ENCODE measurements at regions not wholly inside any gene's neighbourhood (a gene's known extent, or its start where the extent isn't known, plus 50 kb on each side); places are given as distances from the start of the nearest gene placed in this dataset.

DNA sequence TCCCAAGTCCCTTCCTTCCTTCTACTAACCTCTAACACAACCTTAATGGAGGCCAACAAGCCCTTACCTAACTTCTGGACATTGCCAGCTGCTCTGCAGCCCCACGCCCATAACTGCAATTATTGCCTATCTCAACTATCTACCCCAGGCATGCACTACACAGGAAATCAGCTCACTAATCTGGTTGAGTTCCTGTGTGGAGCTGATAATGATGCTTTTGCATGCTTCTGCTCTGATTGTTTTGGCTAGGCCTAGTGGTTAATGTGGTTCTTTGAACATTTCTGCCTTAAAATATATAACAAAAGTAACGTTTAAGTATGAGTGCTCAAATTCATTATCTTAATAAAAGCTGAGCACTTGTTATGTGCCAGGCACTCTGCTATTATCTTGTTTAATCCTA lies 463.9 kb downstream of the MFSD1 start:
- H3K27me3 ChIP-seq (ENCODE audit: control insufficient read depth in 1 of 2, insufficient read depth in 2 of 2, low read length in 2 of 2), result no peaks in the 10 kb centered on the region
- H3K27ac ChIP-seq (ENCODE audit: low read depth, low read length), result no peak overlapping the region
- H3K9me3 ChIP-seq (ENCODE audit: control insufficient read depth in 1 of 2, low read length in 2 of 2), result no peaks in the 10 kb centered on the region
- no peaks in the 10 kb centered on the region for H3K36me3 ChIP-seq (ENCODE audit: control insufficient read depth in 1 of 2, insufficient read depth in 2 of 2, low read length in 2 of 2)
- H3K9ac ChIP-seq (ENCODE audit: low read depth in 1 of 2, low read length in 2 of 2), result no peak overlapping the region
- no peaks in the 10 kb centered on the region for H3K4me1 ChIP-seq (ENCODE audit: control insufficient read depth in 1 of 2, insufficient read depth in 2 of 2, low read length in 2 of 2)
- H3K4me3 ChIP-seq (ENCODE audit: low read depth in 1 of 2, low read length in 2 of 2), result no peak overlapping the region

DNA sequence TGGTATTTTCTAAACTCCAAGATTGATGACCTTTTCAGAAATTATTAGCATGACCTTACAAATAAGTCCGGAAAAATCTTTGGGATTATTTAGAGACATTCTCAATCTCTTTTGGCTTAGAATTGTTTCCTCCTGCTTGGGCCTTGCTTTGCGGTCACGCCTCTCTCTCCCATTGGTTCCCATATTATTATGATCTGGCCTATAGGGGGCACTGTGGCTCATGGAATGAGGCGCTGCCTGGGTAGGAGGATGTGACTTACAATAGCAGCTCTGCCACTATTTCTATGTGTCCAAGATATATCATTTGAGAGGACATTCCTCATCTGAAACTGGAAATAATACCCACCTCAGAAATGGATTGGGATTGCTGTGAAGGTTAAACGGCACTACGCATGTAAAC lies 464.9 kb downstream of the MFSD1 start:
- H3K36me3 ChIP-seq (ENCODE audit: control insufficient read depth in 1 of 2, insufficient read depth in 2 of 2, low read length in 2 of 2), result no peaks in the 10 kb centered on the region
- H3K9me3 ChIP-seq (ENCODE audit: control insufficient read depth in 1 of 2, low read length in 2 of 2), result no peaks in the 10 kb centered on the region
- H3K9ac ChIP-seq (ENCODE audit: low read depth in 1 of 2, low read length in 2 of 2), result no peak overlapping the region
- H3K4me3 ChIP-seq (ENCODE audit: low read depth in 1 of 2, low read length in 2 of 2), result no peak overlapping the region
- H3K4me1 ChIP-seq (ENCODE audit: control insufficient read depth in 1 of 2, insufficient read depth in 2 of 2, low read length in 2 of 2), result no peaks in the 10 kb centered on the region
- H3K27ac ChIP-seq (ENCODE audit: low read depth, low read length), result no peak overlapping the region
- no peaks in the 10 kb centered on the region for H3K27me3 ChIP-seq (ENCODE audit: control insufficient read depth in 1 of 2, insufficient read depth in 2 of 2, low read length in 2 of 2)

DNA sequence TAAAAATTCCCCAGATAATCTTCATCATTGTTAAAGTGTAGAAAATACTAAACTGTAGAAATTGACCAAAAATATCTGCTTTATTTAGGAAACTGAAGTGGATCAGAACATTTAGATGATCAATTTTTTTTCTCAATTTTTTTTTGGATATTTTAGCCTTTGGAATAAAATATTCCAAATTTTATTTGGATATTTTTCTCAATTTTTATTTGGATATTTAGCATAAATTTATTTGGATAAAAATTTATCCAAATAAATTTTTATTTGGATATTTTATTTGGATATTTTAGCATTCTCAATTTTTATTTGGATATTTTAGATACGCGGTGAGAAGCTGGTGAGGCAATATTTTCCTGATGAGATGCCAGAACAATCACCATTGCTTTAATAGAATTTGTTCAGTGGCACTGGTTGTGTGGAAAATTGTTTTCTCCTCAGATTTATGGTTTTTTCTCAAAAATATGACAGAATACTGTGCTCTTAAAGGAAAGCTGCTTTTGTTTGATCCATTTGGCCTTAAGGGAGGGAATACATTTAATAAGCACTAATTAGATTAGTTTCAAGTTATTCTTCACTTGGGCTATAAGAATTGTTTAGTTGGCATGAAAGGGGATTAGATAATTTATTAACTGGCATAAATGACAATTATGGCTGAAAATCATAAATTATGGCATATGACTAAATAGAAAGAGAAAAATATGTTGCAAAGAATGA lies 470.1 kb downstream of the MFSD1 start:
- H3K9ac ChIP-seq (ENCODE audit: low read depth in 1 of 2, low read length in 2 of 2), result no peak overlapping the region
- no peaks in the 10 kb centered on the region for H3K27me3 ChIP-seq (ENCODE audit: control insufficient read depth in 1 of 2, insufficient read depth in 2 of 2, low read length in 2 of 2)
- H3K27ac ChIP-seq (ENCODE audit: low read depth, low read length), result no peak overlapping the region
- H3K4me1 ChIP-seq (ENCODE audit: control insufficient read depth in 1 of 2, insufficient read depth in 2 of 2, low read length in 2 of 2), result no peaks in the 10 kb centered on the region
- no peaks in the 10 kb centered on the region for H3K36me3 ChIP-seq (ENCODE audit: control insufficient read depth in 1 of 2, insufficient read depth in 2 of 2, low read length in 2 of 2)
- H3K4me3 ChIP-seq (ENCODE audit: low read depth in 1 of 2, low read length in 2 of 2), result no peak overlapping the region
- H3K9me3 ChIP-seq (ENCODE audit: control insufficient read depth in 1 of 2, low read length in 2 of 2), result no peaks in the 10 kb centered on the region

DNA sequence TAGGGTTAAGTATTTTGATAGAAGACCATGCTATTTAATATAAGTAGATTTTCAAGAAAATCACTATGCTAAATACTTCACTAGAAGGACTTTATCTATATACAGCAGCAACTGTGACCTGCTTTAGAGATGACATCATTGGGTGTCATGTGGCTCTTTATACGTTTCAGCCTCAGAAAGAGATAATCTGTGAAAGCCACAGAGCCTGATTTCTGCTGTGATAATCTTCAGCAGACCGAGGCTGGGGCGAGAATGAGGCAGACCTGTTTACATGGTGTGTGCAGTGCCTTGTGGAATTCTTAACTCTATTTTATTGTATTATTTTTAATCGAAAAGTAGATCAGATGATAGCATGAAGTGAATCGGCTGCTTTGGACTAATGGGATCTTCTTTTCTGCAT lies 471.2 kb downstream of the MFSD1 start:
- Histone ChIP-seq H3K27me3 (ENCODE audit: control insufficient read depth in 1 of 2, insufficient read depth in 2 of 2, low read length in 2 of 2) (no peaks in the 10 kb centered on the region), H3K27ac (ENCODE audit: low read depth, low read length) (no peak overlapping the region), H3K4me3 (ENCODE audit: low read depth in 1 of 2, low read length in 2 of 2) (no peak overlapping the region)

DNA sequence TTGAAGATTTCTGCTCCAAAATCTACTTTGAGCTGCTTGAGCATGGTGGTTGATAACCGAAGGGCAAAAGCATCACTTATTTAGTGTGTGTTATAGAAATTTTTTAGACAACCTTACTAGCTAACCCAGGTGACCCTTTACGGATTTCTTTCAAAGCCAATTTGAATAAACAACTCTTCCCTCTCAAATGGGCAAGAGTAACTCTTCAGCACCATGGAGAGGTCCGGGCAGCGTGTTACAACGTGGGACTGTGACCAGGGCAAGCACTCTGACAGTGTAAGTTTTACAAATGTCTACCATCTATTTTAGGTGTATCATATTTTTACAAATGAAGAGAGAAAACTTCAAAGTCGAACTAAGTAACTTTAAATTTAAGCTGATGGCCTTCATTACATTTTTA lies 471.8 kb downstream of the MFSD1 start:
- H3K4me1 ChIP-seq (ENCODE audit: control insufficient read depth in 1 of 2, insufficient read depth in 2 of 2, low read length in 2 of 2), result no peaks in the 10 kb centered on the region
- no peak overlapping the region for H3K27ac ChIP-seq (ENCODE audit: low read depth, low read length)
- H3K9me3 ChIP-seq (ENCODE audit: control insufficient read depth in 1 of 2, low read length in 2 of 2), result no peaks in the 10 kb centered on the region
- no peak overlapping the region for H3K9ac ChIP-seq (ENCODE audit: low read depth in 1 of 2, low read length in 2 of 2)
- no peaks in the 10 kb centered on the region for H3K27me3 ChIP-seq (ENCODE audit: control insufficient read depth in 1 of 2, insufficient read depth in 2 of 2, low read length in 2 of 2)
- no peak overlapping the region for H3K4me3 ChIP-seq (ENCODE audit: low read depth in 1 of 2, low read length in 2 of 2)
- no peaks in the 10 kb centered on the region for H3K36me3 ChIP-seq (ENCODE audit: control insufficient read depth in 1 of 2, insufficient read depth in 2 of 2, low read length in 2 of 2)

More for the DNA sequence above, 471.2 kb downstream of the MFSD1 start:
- Histone ChIP-seq H3K4me1 (ENCODE audit: control insufficient read depth in 1 of 2, insufficient read depth in 2 of 2, low read length in 2 of 2) (no peaks in the 10 kb centered on the region), H3K36me3 (ENCODE audit: control insufficient read depth in 1 of 2, insufficient read depth in 2 of 2, low read length in 2 of 2) (no peaks in the 10 kb centered on the region), H3K9ac (ENCODE audit: low read depth in 1 of 2, low read length in 2 of 2) (no peak overlapping the region), H3K9me3 (ENCODE audit: control insufficient read depth in 1 of 2, low read length in 2 of 2) (no peaks in the 10 kb centered on the region)

DNA sequence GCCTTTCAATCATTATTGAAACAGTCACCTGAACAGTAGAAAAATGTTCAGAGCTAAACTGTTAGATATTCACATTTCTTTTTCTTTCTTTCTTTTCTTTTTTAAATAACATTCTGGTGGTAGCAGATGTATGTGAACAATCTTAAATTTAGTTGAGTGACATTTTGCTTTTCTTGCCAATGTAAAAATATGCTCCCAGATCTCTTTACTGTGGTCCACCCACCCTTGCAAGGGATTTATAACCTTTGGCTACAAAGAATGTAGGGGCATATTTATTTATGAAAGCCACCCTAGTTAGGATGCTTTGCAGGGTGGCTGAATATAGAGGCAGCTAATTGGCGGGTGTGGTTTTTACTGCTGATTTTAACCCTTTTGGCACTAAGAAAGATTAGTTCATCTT lies 473.9 kb downstream of the MFSD1 start:
- no peak overlapping the region for H3K9ac ChIP-seq (ENCODE audit: low read depth in 1 of 2, low read length in 2 of 2)
- H3K4me1 ChIP-seq (ENCODE audit: control insufficient read depth in 1 of 2, insufficient read depth in 2 of 2, low read length in 2 of 2), result no peaks in the 10 kb centered on the region
- H3K27ac ChIP-seq (ENCODE audit: low read depth, low read length), result no peak overlapping the region
- no peaks in the 10 kb centered on the region for H3K9me3 ChIP-seq (ENCODE audit: control insufficient read depth in 1 of 2, low read length in 2 of 2)
- no peaks in the 10 kb centered on the region for H3K36me3 ChIP-seq (ENCODE audit: control insufficient read depth in 1 of 2, insufficient read depth in 2 of 2, low read length in 2 of 2)
- H3K27me3 ChIP-seq (ENCODE audit: control insufficient read depth in 1 of 2, insufficient read depth in 2 of 2, low read length in 2 of 2), result no peaks in the 10 kb centered on the region
- H3K4me3 ChIP-seq (ENCODE audit: low read depth in 1 of 2, low read length in 2 of 2), result no peak overlapping the region

DNA sequence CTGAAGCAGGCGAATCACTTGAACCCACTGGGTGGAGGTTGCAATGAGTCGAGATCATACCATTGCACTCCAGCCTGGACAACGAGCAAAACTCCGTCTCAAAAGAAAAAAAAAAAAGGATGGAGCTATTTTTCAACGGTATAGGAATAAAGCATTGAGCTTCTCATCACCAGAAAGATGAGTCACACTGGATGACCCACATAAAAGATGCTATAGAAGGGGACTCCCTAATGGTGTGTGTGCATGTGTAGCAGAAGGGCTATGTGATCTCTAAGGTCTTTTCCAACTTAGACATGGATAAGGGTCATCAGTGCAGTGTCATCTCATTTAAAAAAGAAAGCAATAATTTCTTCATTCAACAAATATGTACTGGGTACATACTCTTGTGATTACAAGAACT lies 476.0 kb downstream of the MFSD1 start:
- Histone ChIP-seq H3K36me3 (ENCODE audit: control insufficient read depth in 1 of 2, insufficient read depth in 2 of 2, low read length in 2 of 2) (no peaks in the 10 kb centered on the region), H3K27ac (ENCODE audit: low read depth, low read length) (no peak overlapping the region), H3K9me3 (ENCODE audit: control insufficient read depth in 1 of 2, low read length in 2 of 2) (no peaks in the 10 kb centered on the region), H3K4me1 (ENCODE audit: control insufficient read depth in 1 of 2, insufficient read depth in 2 of 2, low read length in 2 of 2) (no peaks in the 10 kb centered on the region), H3K4me3 (ENCODE audit: low read depth in 1 of 2, low read length in 2 of 2) (no peak overlapping the region), H3K9ac (ENCODE audit: low read depth in 1 of 2, low read length in 2 of 2) (no peak overlapping the region), H3K27me3 (ENCODE audit: control insufficient read depth in 1 of 2, insufficient read depth in 2 of 2, low read length in 2 of 2) (no peaks in the 10 kb centered on the region)

DNA sequence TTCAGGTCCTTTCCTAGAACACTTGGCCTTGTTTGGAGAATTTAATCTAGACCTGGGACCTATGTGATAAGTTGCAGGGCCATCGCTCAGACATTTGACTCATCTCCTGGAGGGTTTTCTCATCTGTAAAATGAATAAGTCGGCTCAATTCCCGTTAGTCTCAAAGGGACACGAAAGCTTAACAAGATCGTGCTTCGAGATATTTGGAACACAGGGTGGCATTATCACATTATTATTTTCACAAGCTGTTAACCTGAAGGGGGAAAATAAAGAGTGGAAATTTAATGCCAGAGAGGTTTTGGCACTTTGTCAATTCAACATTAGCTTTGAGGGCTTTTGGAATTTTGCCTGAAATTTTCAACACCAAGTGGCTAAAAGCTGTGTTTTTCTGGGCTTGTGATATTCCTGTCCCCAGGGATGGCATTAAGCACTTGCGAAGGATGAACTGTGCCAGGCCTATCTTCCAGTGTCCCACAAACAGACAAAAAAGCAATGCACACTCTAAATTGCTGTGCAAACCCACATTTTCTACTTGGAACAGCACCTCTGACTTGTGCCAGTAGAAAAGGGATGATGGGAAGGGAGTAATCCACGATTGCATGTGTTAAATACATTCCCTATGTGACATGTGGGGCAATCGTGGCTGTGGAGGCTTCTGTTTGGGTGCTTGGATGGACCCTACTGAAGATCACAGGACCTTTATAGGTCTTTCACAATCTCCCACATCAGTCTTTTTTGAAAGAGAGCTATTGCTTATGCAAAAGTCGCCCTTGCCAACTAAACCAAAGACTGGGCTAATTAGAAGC lies 478.7 kb downstream of the MFSD1 start:
- H3K36me3 ChIP-seq (ENCODE audit: control insufficient read depth in 1 of 2, insufficient read depth in 2 of 2, low read length in 2 of 2), result no peaks in the 10 kb centered on the region
- H3K9ac ChIP-seq (ENCODE audit: low read depth in 1 of 2, low read length in 2 of 2), result no peak overlapping the region
- no peaks in the 10 kb centered on the region for H3K4me1 ChIP-seq (ENCODE audit: control insufficient read depth in 1 of 2, insufficient read depth in 2 of 2, low read length in 2 of 2)
- no peak overlapping the region for H3K27ac ChIP-seq (ENCODE audit: low read depth, low read length)
- no peaks in the 10 kb centered on the region for H3K27me3 ChIP-seq (ENCODE audit: control insufficient read depth in 1 of 2, insufficient read depth in 2 of 2, low read length in 2 of 2)
- H3K4me3 ChIP-seq (ENCODE audit: low read depth in 1 of 2, low read length in 2 of 2), result no peak overlapping the region
- no peaks in the 10 kb centered on the region for H3K9me3 ChIP-seq (ENCODE audit: control insufficient read depth in 1 of 2, low read length in 2 of 2)

DNA sequence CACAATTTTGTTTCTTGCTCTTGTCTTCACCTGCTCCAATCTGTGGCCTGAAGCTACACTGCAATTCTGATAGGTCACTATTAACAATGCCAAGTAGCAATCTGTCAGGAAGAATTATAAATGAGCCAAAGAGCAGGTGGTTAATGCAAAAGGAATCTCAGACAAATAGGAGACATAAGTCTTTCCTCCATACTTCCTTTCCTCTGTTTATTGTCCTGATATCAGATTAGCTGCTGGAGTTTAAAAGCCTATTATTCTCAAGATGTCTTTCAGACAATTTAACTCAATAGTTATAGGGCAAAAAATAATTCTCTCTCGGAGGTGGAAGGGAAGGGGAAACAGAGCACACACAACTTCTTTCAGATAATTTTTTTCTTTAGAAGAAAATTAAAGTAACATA lies 491.6 kb downstream of the MFSD1 start:
- Histone ChIP-seq H3K9me3 (ENCODE audit: control insufficient read depth in 1 of 2, low read length in 2 of 2) (no peaks in the 10 kb centered on the region), H3K4me1 (ENCODE audit: control insufficient read depth in 1 of 2, insufficient read depth in 2 of 2, low read length in 2 of 2) (no peaks in the 10 kb centered on the region), H3K36me3 (ENCODE audit: control insufficient read depth in 1 of 2, insufficient read depth in 2 of 2, low read length in 2 of 2) (no peaks in the 10 kb centered on the region), H3K27ac (ENCODE audit: low read depth, low read length) (no peak overlapping the region), H3K9ac (ENCODE audit: low read depth in 1 of 2, low read length in 2 of 2) (no peak overlapping the region), H3K27me3 (ENCODE audit: control insufficient read depth in 1 of 2, insufficient read depth in 2 of 2, low read length in 2 of 2) (no peaks in the 10 kb centered on the region), H3K4me3 (ENCODE audit: low read depth in 1 of 2, low read length in 2 of 2) (no peak overlapping the region)

DNA sequence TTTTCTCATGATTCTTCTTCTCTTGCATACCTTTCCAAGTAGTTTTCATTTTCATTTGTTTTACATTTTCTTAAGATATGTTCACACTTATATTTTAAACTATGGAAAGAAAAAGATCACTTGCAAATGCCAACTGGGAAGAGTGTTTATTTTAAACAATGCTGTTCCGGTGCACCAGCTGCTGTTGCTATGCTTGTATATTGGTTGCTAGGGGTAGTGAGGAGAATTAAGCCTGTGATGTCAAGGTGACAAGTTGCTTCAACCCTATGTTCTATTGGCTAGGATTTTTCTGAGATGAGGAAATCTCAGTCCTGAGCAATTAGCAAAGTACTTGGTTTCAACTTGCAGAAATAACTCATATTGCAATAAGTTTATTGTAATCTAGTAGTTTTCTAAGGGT lies 500.1 kb downstream of the MFSD1 start:
- no peak overlapping the region for H3K27ac ChIP-seq (ENCODE audit: low read depth, low read length)
- no peaks in the 10 kb centered on the region for H3K36me3 ChIP-seq (ENCODE audit: control insufficient read depth in 1 of 2, insufficient read depth in 2 of 2, low read length in 2 of 2)
- H3K9me3 ChIP-seq (ENCODE audit: control insufficient read depth in 1 of 2, low read length in 2 of 2), result no peaks in the 10 kb centered on the region
- no peaks in the 10 kb centered on the region for H3K4me1 ChIP-seq (ENCODE audit: control insufficient read depth in 1 of 2, insufficient read depth in 2 of 2, low read length in 2 of 2)
- no peak overlapping the region for H3K9ac ChIP-seq (ENCODE audit: low read depth in 1 of 2, low read length in 2 of 2)
- no peak overlapping the region for H3K4me3 ChIP-seq (ENCODE audit: low read depth in 1 of 2, low read length in 2 of 2)
- no peaks in the 10 kb centered on the region for H3K27me3 ChIP-seq (ENCODE audit: control insufficient read depth in 1 of 2, insufficient read depth in 2 of 2, low read length in 2 of 2)
